ENCODE measurements at regions not wholly inside any gene's neighbourhood (a gene's known extent, or its start where the extent isn't known, plus 50 kb on each side); places are given as distances from the start of the nearest gene placed in this dataset.

DNA sequence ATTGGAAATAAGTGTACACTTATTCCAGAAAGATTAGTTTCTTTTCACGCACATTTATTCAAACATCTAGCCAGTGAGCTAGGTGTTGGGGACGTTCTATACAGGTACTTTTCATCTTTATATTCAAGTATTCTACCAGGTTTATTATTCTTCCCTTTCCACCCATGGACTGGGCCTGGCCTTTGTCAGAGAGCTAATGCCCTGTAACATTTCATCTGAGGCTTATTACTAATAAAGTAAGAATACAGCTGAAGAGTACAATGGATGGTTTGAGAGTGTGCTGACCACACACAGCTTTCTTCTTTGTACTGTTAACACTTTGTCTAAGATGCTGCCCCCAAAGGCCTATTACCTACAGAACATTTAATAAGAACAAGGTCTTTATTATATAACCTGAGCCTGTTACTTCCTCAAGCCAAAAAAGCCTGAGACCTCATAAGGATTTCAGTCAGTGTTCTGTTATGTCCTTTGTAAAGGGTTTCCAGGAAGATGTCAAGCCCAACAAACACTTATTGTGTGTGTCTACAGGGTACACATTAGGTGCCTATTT lies 93.5 kb downstream of the ZNF608 start:
- TF ChIP-seq JUND (IDR thresholded peaks at IDR 0.05) = no peak
- TF ChIP-seq CTCF (IDR thresholded peaks at IDR 0.05; ENCODE audit: low read depth, low read length, missing input control) = no peak
- TF ChIP-seq MAX (IDR thresholded peaks at IDR 0.05) = no peak
- TF ChIP-seq NR2F2 (IDR thresholded peaks at IDR 0.05) = no peak
- TF ChIP-seq RXRA (IDR thresholded peaks at IDR 0.05) = no peak
- TF ChIP-seq TAF1 (conservative IDR thresholded peaks at IDR 0.05) = no peak
- no peak for TF ChIP-seq HNF4A (conservative IDR thresholded peaks at IDR 0.05)
- TF ChIP-seq SP1 (IDR thresholded peaks at IDR 0.05) = no peak
- TF ChIP-seq RAD21 (IDR thresholded peaks at IDR 0.05) = no peak
- TF ChIP-seq EGR1 (IDR thresholded peaks at IDR 0.05; ENCODE audit: low read depth in 2 of 2) = no peak
- TF ChIP-seq, protein P1, sequence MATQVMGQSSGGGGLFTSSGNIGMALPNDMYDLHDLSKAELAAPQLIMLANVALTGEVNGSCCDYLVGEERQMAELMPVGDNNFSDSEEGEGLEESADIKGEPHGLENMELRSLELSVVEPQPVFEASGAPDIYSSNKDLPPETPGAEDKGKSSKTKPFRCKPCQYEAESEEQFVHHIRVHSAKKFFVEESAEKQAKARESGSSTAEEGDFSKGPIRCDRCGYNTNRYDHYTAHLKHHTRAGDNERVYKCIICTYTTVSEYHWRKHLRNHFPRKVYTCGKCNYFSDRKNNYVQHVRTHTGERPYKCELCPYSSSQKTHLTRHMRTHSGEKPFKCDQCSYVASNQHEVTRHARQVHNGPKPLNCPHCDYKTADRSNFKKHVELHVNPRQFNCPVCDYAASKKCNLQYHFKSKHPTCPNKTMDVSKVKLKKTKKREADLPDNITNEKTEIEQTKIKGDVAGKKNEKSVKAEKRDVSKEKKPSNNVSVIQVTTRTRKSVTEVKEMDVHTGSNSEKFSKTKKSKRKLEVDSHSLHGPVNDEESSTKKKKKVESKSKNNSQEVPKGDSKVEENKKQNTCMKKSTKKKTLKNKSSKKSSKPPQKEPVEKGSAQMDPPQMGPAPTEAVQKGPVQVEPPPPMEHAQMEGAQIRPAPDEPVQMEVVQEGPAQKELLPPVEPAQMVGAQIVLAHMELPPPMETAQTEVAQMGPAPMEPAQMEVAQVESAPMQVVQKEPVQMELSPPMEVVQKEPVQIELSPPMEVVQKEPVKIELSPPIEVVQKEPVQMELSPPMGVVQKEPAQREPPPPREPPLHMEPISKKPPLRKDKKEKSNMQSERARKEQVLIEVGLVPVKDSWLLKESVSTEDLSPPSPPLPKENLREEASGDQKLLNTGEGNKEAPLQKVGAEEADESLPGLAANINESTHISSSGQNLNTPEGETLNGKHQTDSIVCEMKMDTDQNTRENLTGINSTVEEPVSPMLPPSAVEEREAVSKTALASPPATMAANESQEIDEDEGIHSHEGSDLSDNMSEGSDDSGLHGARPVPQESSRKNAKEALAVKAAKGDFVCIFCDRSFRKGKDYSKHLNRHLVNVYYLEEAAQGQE (IDR thresholded peaks at IDR 0.05) = no peak
